ENCODE measurements at regions not wholly inside any gene's neighbourhood (a gene's known extent, or its start where the extent isn't known, plus 50 kb on each side); places are given as distances from the start of the nearest gene placed in this dataset.

- TF ChIP-seq CREB1 (IDR thresholded peaks at IDR 0.05; ENCODE audit: low read depth) = no peak
- TF ChIP-seq EGR1 (IDR thresholded peaks at IDR 0.05) = no peak
- TF ChIP-seq REST (IDR thresholded peaks at IDR 0.05; ENCODE audit: low read depth) = no peak
- TF ChIP-seq ZBTB7A (IDR thresholded peaks at IDR 0.05; ENCODE audit: low read depth) = no peak
- TF ChIP-seq USF1 (IDR thresholded peaks at IDR 0.05) = no peak
- TF ChIP-seq TEAD4 (IDR thresholded peaks at IDR 0.05) = no peak
- TF ChIP-seq RAD21 (IDR thresholded peaks at IDR 0.05; ENCODE audit: low read depth) = no peak
- no peak for TF ChIP-seq TAF1 (IDR thresholded peaks at IDR 0.05; ENCODE audit: low read depth)
- TF ChIP-seq YY1 (IDR thresholded peaks at IDR 0.05; ENCODE audit: low read depth) = no peak
- TF ChIP-seq CEBPB (IDR thresholded peaks at IDR 0.05) = no peak
- TF ChIP-seq TCF12 (IDR thresholded peaks at IDR 0.05; ENCODE audit: low read depth) = no peak
- TF ChIP-seq FOXM1 (IDR thresholded peaks at IDR 0.05; ENCODE audit: borderline replicate concordance, low read depth) = no peak
- TF ChIP-seq NFIC (IDR thresholded peaks at IDR 0.05) = no peak
Observed at GRCh38 chr7:156059369-156059768, 247.1 kb upstream of the SHH start.

- TF ChIP-seq FOXM1 (IDR thresholded peaks at IDR 0.05; ENCODE audit: borderline replicate concordance, low read depth) (no peak), NFIC (IDR thresholded peaks at IDR 0.05) (no peak), TCF12 (IDR thresholded peaks at IDR 0.05; ENCODE audit: low read depth) (no peak), RAD21 (IDR thresholded peaks at IDR 0.05; ENCODE audit: low read depth) (no peak), CEBPB (IDR thresholded peaks at IDR 0.05) (no peak), USF1 (IDR thresholded peaks at IDR 0.05) (no peak)
Observed at GRCh38 chr7:156058248-156058647, 246.0 kb upstream of the SHH start.

GRCh38 chr7:156056534-156056933 is 244.3 kb upstream of the SHH start:
- TF ChIP-seq EP300 (IDR thresholded peaks at IDR 0.05; ENCODE audit: borderline replicate concordance) (no peak), USF1 (IDR thresholded peaks at IDR 0.05) (no peak), ZBTB7A (IDR thresholded peaks at IDR 0.05; ENCODE audit: low read depth) (no peak), FOXM1 (IDR thresholded peaks at IDR 0.05; ENCODE audit: borderline replicate concordance, low read depth) (no peak), MAX (IDR thresholded peaks at IDR 0.05) (no peak), CEBPB (IDR thresholded peaks at IDR 0.05) (no peak), NFIC (IDR thresholded peaks at IDR 0.05) (no peak), TAF1 (IDR thresholded peaks at IDR 0.05; ENCODE audit: low read depth) (no peak), YY1 (IDR thresholded peaks at IDR 0.05; ENCODE audit: low read depth) (no peak), CREB1 (IDR thresholded peaks at IDR 0.05; ENCODE audit: low read depth) (no peak), TCF12 (IDR thresholded peaks at IDR 0.05; ENCODE audit: low read depth) (no peak), RAD21 (IDR thresholded peaks at IDR 0.05; ENCODE audit: low read depth) (no peak), EGR1 (IDR thresholded peaks at IDR 0.05) (no peak), TEAD4 (IDR thresholded peaks at IDR 0.05) (no peak), REST (IDR thresholded peaks at IDR 0.05; ENCODE audit: low read depth) (no peak)

GRCh38 chr7:156055206-156055822 is 243.1 kb upstream of the SHH start:
- no peak for TF ChIP-seq TAF1 (IDR thresholded peaks at IDR 0.05; ENCODE audit: low read depth)
- no peak for TF ChIP-seq NFIC (IDR thresholded peaks at IDR 0.05)
- no peak for TF ChIP-seq RAD21 (IDR thresholded peaks at IDR 0.05; ENCODE audit: low read depth)
- no peak for TF ChIP-seq USF1 (IDR thresholded peaks at IDR 0.05)
- TF ChIP-seq YY1 (IDR thresholded peaks at IDR 0.05; ENCODE audit: low read depth) = no peak
- no peak for TF ChIP-seq REST (IDR thresholded peaks at IDR 0.05; ENCODE audit: low read depth)
- no peak for TF ChIP-seq EP300 (IDR thresholded peaks at IDR 0.05; ENCODE audit: borderline replicate concordance)
- TF ChIP-seq CREB1 (IDR thresholded peaks at IDR 0.05; ENCODE audit: low read depth) = no peak
- TF ChIP-seq TEAD4 (IDR thresholded peaks at IDR 0.05) = no peak
- TF ChIP-seq CEBPB (IDR thresholded peaks at IDR 0.05) = no peak
- no peak for TF ChIP-seq EGR1 (IDR thresholded peaks at IDR 0.05)
- no peak for TF ChIP-seq FOXM1 (IDR thresholded peaks at IDR 0.05; ENCODE audit: borderline replicate concordance, low read depth)
- TF ChIP-seq TCF12 (IDR thresholded peaks at IDR 0.05; ENCODE audit: low read depth) = no peak
- TF ChIP-seq ZBTB7A (IDR thresholded peaks at IDR 0.05; ENCODE audit: low read depth) = no peak
- TF ChIP-seq MAX (IDR thresholded peaks at IDR 0.05) = no peak

Measured in Ishikawa (cell line).